Upper lobe of left lung (tissue), 4 donors: ENCODE measurements at regions not wholly inside any gene's neighbourhood (a gene's known extent, or its start where the extent isn't known, plus 50 kb on each side); places are given as distances from the start of the nearest gene placed in this dataset.

Experiments used
- EP300 ChIP-seq, 4 donors: sonication (generic); formaldehyde crosslinking; IDR thresholded peaks; one replicate each; pipeline ENCODE4 v1.5.1; 2017; ENCODE audit warnings: antibody characterized with exemption in 4 of 4, control low read depth in 2 of 4
- POLR2A ChIP-seq, 4 donors: fragments of 450-650 bp; IDR thresholded peaks; one replicate each; pipeline ENCODE4 v1.5.1; 2016 to 2017; ENCODE audit warnings: antibody characterized with exemption in 4 of 4, mild to moderate bottlenecking in 2 of 4
- TF ChIP-seq, protein P1 (sequence below), 6 experiments: fragments of 450-650 bp in 4 of 6; fragments of 200-600 bp in 2 of 6; sonication (generic) in 2 of 6; IDR thresholded peaks; one replicate each; pipeline ENCODE4 v1.5.1; 2016 to 2019; ENCODE audit warnings: antibody characterized with exemption in 6 of 6

DNA sequence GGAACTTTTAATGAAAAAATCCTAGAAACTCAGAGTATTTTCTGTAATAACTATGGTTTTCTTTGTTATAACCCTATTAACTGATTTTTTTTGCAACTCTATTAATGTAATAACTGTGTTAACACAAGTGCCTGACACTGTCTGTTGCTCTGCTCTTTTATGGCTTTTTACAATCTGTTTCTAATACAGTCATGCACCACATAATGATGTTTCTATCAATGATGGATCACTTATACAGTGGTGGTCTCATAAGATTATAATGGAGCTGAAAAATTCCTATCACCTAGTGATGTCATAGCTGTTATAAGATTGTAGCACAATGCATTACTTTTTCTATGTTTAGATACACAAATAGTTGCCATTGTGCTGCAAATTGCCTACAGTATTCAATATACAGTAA is 123.1 kb upstream of the SV2C start:
- TF ChIP-seq, protein P1, sequence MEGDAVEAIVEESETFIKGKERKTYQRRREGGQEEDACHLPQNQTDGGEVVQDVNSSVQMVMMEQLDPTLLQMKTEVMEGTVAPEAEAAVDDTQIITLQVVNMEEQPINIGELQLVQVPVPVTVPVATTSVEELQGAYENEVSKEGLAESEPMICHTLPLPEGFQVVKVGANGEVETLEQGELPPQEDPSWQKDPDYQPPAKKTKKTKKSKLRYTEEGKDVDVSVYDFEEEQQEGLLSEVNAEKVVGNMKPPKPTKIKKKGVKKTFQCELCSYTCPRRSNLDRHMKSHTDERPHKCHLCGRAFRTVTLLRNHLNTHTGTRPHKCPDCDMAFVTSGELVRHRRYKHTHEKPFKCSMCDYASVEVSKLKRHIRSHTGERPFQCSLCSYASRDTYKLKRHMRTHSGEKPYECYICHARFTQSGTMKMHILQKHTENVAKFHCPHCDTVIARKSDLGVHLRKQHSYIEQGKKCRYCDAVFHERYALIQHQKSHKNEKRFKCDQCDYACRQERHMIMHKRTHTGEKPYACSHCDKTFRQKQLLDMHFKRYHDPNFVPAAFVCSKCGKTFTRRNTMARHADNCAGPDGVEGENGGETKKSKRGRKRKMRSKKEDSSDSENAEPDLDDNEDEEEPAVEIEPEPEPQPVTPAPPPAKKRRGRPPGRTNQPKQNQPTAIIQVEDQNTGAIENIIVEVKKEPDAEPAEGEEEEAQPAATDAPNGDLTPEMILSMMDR (IDR thresholded peaks at IDR 0.05) = no peak
- TF ChIP-seq POLR2A (IDR thresholded peaks at IDR 0.05) (no peak), EP300 (IDR thresholded peaks at IDR 0.05) (no peak)
